Nephron (organoid): ENCODE measurements at regions not wholly inside any gene's neighbourhood (a gene's known extent, or its start where the extent isn't known, plus 50 kb on each side); places are given as distances from the start of the nearest gene placed in this dataset.

Experiments
- H3K27ac Mint-ChIP-seq, 3 experiments: 2 replicates each; pipeline ENCODE4 v1.8.0; 2020; ENCODE audit warnings: mixed read lengths in 3 of 3, mild to moderate bottlenecking in 2 of 3, moderate library complexity in 1 of 3
- H3K27me3 Mint-ChIP-seq: 2 replicates; pipeline ENCODE4 v1.8.0; 2021; ENCODE audit warnings: low read depth, mild to moderate bottlenecking, moderate library complexity, mixed read lengths
- H3K36me3 Mint-ChIP-seq: 2 replicates; pipeline ENCODE4 v1.8.0; 2020; ENCODE audit warnings: low read depth, mixed read lengths
- H3K4me1 Mint-ChIP-seq: 2 replicates; pipeline ENCODE4 v1.8.0; 2020; ENCODE audit warnings: mixed read lengths
- H3K4me3 Mint-ChIP-seq, 3 experiments: 2 replicates each; pipeline ENCODE4 v1.8.0; 2020; ENCODE audit warnings: mild to moderate bottlenecking in 3 of 3, mixed read lengths in 3 of 3, moderate library complexity in 2 of 3
- H3K9me3 Mint-ChIP-seq: 2 replicates; pipeline ENCODE4 v1.8.0; 2020; ENCODE audit warnings: mixed read lengths
- TF ChIP-seq, protein P1 (sequence below), 3 experiments: fragments of 200-600 bp; sonication (generic); IDR thresholded peaks; one replicate each; pipeline ENCODE4 v1.5.0; 2021; ENCODE audit warnings: antibody characterized with exemption in 3 of 3; ENCODE audit not compliant: unreplicated experiment in 3 of 3

DNA sequence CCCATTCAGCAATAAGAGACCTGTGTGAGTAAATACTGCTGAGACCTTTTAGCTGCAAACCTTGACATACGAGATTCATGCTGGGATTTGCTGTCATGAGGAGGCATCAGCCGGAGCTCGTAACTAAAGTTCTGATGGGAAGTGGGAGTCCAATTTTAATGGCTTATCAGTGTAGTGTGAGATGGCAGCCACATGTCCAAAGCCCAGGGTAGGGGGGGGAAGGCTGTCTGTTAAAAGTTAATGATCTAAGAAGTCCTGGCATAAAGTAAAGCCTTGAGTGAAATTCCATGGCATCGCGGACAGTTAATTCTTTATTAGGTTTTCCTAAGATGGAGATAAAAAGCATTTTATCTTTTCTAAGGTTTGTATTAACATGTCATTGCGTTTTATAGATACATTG, 240.0 kb downstream of the AACS start:
- TF ChIP-seq, protein P1, sequence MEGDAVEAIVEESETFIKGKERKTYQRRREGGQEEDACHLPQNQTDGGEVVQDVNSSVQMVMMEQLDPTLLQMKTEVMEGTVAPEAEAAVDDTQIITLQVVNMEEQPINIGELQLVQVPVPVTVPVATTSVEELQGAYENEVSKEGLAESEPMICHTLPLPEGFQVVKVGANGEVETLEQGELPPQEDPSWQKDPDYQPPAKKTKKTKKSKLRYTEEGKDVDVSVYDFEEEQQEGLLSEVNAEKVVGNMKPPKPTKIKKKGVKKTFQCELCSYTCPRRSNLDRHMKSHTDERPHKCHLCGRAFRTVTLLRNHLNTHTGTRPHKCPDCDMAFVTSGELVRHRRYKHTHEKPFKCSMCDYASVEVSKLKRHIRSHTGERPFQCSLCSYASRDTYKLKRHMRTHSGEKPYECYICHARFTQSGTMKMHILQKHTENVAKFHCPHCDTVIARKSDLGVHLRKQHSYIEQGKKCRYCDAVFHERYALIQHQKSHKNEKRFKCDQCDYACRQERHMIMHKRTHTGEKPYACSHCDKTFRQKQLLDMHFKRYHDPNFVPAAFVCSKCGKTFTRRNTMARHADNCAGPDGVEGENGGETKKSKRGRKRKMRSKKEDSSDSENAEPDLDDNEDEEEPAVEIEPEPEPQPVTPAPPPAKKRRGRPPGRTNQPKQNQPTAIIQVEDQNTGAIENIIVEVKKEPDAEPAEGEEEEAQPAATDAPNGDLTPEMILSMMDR (IDR thresholded peaks at IDR 0.05; ENCODE audit: unreplicated experiment in 3 of 3): no peak
- peaks cover 7% of the 10 kb centered on the region for H3K27me3 Mint-ChIP-seq
- H3K9me3 Mint-ChIP-seq: no peaks in the 10 kb centered on the region
- H3K4me3 Mint-ChIP-seq: no peak overlapping the region
- H3K36me3 Mint-ChIP-seq: no peaks in the 10 kb centered on the region
- H3K27ac Mint-ChIP-seq: no peak overlapping the region
- no peaks in the 10 kb centered on the region for H3K4me1 Mint-ChIP-seq

DNA sequence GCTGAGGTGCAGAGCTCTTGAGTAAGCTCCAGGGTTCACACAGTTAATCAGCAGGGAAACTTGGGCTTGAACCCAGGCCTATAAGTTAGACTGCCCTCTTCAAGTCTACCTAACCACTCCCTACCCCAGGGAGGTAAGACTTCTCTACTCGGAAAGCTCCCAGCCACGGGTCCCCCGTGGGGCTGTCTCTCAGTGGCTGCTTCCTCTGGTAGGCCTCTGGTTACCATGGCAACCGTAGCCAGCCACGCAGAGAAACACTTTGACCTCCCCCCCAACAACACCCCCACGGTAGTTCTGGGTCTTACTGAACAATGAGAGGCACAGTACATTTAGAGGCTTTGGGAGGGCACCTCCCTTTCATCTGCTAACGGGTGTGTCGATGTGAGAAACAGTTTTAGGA, 245.2 kb downstream of the AACS start:
- H3K27me3 Mint-ChIP-seq: peaks cover 28% of the 10 kb centered on the region
- no peaks in the 10 kb centered on the region for H3K9me3 Mint-ChIP-seq
- no peak overlapping the region for H3K27ac Mint-ChIP-seq
- TF ChIP-seq, protein P1 (IDR thresholded peaks at IDR 0.05; ENCODE audit: unreplicated experiment in 3 of 3): no peak
- no peak overlapping the region for H3K4me3 Mint-ChIP-seq
- no peaks in the 10 kb centered on the region for H3K4me1 Mint-ChIP-seq
- H3K36me3 Mint-ChIP-seq: no peaks in the 10 kb centered on the region

DNA sequence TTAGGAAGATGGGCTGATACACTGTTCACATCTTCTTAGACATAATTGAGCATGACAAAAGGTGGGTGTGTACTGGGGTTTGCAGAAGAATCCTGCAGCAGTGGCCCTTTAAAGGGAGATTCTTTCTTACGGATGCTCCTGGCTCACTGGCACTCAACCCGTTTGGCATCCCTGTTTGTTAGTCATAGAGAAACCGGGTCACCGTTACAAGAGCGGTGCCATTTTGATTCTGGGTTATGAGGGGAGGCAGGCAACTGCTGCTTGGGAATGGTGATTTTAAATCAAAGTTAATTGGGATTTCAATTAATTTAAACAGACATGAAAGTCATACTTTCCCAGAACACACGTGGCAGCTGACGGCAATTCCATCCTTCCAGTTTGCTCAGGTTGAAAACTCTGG, 245.8 kb downstream of the AACS start:
- H3K27ac Mint-ChIP-seq: no peak overlapping the region
- H3K36me3 Mint-ChIP-seq: no peaks in the 10 kb centered on the region
- TF ChIP-seq, protein P1 (IDR thresholded peaks at IDR 0.05; ENCODE audit: unreplicated experiment in 3 of 3): no peak
- peaks cover 33% of the 10 kb centered on the region for H3K27me3 Mint-ChIP-seq
- no peak overlapping the region for H3K4me3 Mint-ChIP-seq
- H3K9me3 Mint-ChIP-seq: no peaks in the 10 kb centered on the region
- H3K4me1 Mint-ChIP-seq: no peaks in the 10 kb centered on the region

DNA sequence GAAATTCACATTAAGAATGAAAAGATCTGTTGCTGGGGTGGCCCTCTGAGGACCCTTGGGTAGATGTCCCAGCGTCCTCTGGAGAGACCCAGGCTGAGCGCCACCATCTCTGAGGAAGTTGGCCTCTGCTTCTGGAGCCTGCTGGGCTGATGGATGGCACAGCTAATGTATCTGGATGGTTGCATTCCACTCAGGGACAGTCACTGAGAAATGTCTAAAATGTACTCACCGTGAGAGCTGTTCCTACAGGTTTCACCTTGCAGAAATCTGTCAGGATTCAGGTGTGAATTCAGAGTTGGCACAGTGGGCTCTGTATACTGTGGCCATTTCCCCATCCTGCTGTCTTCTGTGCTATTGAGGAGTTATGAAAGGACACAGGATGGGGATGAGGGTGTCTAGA, 247.2 kb downstream of the AACS start:
- Mint-ChIP-seq H3K9me3 (no peaks in the 10 kb centered on the region), H3K4me1 (no peaks in the 10 kb centered on the region), H3K27ac (no peak overlapping the region), H3K27me3 (peaks cover 39% of the 10 kb centered on the region), H3K36me3 (no peaks in the 10 kb centered on the region), H3K4me3 (no peak overlapping the region)
- TF ChIP-seq, protein P1 (IDR thresholded peaks at IDR 0.05; ENCODE audit: unreplicated experiment in 3 of 3): no peak

DNA sequence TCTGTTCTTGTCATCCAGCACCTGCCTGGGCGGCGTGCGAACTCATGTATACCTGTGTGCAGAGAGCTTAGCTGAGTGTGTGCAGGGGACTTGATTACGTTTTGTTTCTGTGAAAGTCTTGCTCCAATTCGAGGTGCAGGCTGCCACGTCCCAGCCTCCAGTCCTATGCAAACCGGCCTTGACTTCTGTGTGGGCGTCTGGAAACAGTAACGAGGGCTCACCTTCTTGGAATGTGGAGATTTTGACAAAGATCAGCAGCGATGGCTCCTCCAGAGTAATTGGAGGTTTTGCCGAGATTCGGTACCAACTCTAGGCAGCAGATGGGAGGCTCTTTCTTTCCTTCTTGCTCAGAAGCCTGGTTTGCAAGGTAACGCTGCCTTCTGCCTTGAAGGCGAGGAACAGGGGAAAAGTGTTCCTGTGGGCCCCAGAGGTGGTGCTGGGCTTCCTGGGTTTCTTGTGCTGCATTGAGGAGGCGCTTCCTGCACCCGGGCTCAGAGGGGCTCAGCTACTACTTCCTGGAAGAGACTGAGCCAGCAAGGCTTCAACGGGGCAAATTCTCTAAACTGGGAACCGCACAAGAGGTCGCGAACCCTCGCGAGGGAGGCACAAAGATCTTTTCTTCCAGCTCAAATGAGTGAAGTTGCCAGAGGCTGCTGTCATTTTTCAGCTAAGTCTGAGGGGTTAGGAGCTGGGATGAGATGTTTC, 249.0 kb downstream of the AACS start:
- no peaks in the 10 kb centered on the region for H3K4me1 Mint-ChIP-seq
- peaks cover 48% of the 10 kb centered on the region for H3K27me3 Mint-ChIP-seq
- H3K4me3 Mint-ChIP-seq: no peak overlapping the region
- H3K36me3 Mint-ChIP-seq: no peaks in the 10 kb centered on the region
- H3K9me3 Mint-ChIP-seq: no peaks in the 10 kb centered on the region
- H3K27ac Mint-ChIP-seq: no peak overlapping the region
- TF ChIP-seq, protein P1 (IDR thresholded peaks at IDR 0.05; ENCODE audit: unreplicated experiment in 3 of 3): no peak

DNA sequence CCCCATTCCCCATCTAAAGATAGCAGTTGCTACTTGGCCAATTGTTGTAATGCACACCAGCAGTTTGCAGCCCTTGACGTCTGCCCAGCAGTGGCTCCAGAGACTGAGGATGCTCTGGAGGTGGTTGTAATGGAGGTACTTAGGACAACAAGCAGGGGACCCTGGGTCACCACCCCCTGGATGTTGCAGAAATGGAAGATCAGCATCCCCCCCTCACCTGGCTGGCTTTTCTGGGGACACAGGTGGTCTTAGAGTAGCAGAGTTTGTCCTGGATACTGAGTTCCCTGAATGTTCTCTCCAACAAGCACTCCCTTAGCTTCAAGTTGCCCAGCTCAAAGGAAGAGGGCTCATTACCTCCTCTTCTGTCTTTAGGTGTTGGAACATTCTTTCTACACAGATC, 250.5 kb downstream of the AACS start:
- TF ChIP-seq, protein P1 (IDR thresholded peaks at IDR 0.05; ENCODE audit: unreplicated experiment in 3 of 3): no peak
- Mint-ChIP-seq H3K27ac (no peak overlapping the region), H3K4me1 (no peaks in the 10 kb centered on the region), H3K4me3 (no peak overlapping the region), H3K9me3 (no peaks in the 10 kb centered on the region), H3K36me3 (no peaks in the 10 kb centered on the region), H3K27me3 (peaks cover 52% of the 10 kb centered on the region)
